Body of pancreas (tissue), 4 donors: ENCODE measurements at regions not wholly inside any gene's neighbourhood (a gene's known extent, or its start where the extent isn't known, plus 50 kb on each side); places are given as distances from the start of the nearest gene placed in this dataset.

ENCODE experiments used
- ATAC-seq: fragments of 150-250 bp; one replicate; pipeline ENCODE4 v1.9.1; 2016
- DNase-seq, 4 donors: peaks; one replicate each; pipeline ENCODE4 v3.0.0-alpha.2; 2019
- H3K27ac ChIP-seq, 4 donors: fragments of 200-600 bp; sonication (generic); 1 replicate in 3 of 4; 2 replicates in 1 of 4; pipeline versions ENCODE4 v1.5.1 to v1.6.1; 2016 to 2019; ENCODE audit warnings: mild to moderate bottlenecking in 1 of 4, mixed read lengths in 1 of 4, moderate library complexity in 1 of 4
- H3K27me3 ChIP-seq, 2 donors: fragments of 200-600 bp; sonication (generic); one replicate each; pipeline ENCODE4 v1.6.0; 2016; ENCODE audit warnings: mild to moderate bottlenecking in 1 of 2
- H3K36me3 ChIP-seq, 2 donors: fragments of 200-600 bp; sonication (generic); replicated peaks in 1 of 2; 2 replicates each; pipeline ENCODE4 v1.5.1; 2016; ENCODE audit warnings: low read depth in 2 of 2; ENCODE audit not compliant: insufficient read depth in 1 of 2
- H3K4me1 ChIP-seq: fragments of 200-600 bp; sonication (generic); one replicate; pipeline ENCODE4 v1.6.0; 2016
- H3K4me3 ChIP-seq, 2 donors: fragments of 200-600 bp; sonication (generic); 1 replicate in 1 of 2; 2 replicates in 1 of 2; pipeline ENCODE4 v1.5.1; 2016 to 2019
- H3K9me3 ChIP-seq, 3 donors: fragments of 200-600 bp; sonication (generic); 1 replicate in 2 of 3; 2 replicates in 1 of 3; pipeline ENCODE4 v1.5.1; 2016
- POLR2A ChIP-seq, 3 donors: fragments of 450-650 bp; IDR thresholded peaks; one replicate each; pipeline ENCODE4 v1.6.1; 2016; ENCODE audit warnings: antibody characterized with exemption in 3 of 3, mild to moderate bottlenecking in 2 of 3
- WGBS, 2 donors: methylation state at CpG; one replicate each; pipeline ENCODE4 v1.1.5; 2017; 5-methylcytosine and 5-hydroxymethylcytosine counted together
- intact Hi-C: fragments of 100-400 bp; cut with DNase I; formaldehyde crosslinking; loops from one replicate; pipeline ENCODE4 v1.15.1; 2023
- TF ChIP-seq, protein P1 (sequence below), 7 experiments: fragments of 450-650 bp in 4 of 7; fragments of 200-600 bp in 3 of 7; sonication (generic) in 3 of 7; IDR thresholded peaks; one replicate each; pipeline ENCODE4 v1.5.1; 2016 to 2019; ENCODE audit warnings: antibody characterized with exemption in 7 of 7

DNA sequence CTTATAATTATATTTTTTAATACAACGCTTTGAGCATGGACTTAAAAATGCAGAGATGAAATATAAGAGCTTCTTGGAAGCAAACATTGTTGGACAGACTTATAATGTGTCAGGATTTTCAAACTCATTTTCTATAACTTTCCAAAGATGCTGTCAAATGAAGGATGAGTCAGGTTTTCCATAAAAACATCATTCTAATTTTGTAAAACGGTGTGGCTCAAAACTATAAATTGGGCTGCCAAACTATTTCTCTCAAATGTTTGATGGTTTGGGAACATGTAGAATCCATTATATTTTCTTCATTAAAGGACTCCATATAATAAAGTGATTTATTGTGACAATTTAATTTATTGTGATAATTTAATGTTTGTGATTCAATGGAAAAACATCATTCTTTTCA lies 511.2 kb downstream of the USP25 start:
- Histone ChIP-seq H3K4me1 (no peaks in the 10 kb centered on the region), H3K9me3 (no peaks in the 10 kb centered on the region), H3K4me3 (no peak overlapping the region), H3K27ac (no peak overlapping the region), H3K36me3 (no peaks in the 10 kb centered on the region), H3K27me3 (no peaks in the 10 kb centered on the region)
- TF ChIP-seq, protein P1, sequence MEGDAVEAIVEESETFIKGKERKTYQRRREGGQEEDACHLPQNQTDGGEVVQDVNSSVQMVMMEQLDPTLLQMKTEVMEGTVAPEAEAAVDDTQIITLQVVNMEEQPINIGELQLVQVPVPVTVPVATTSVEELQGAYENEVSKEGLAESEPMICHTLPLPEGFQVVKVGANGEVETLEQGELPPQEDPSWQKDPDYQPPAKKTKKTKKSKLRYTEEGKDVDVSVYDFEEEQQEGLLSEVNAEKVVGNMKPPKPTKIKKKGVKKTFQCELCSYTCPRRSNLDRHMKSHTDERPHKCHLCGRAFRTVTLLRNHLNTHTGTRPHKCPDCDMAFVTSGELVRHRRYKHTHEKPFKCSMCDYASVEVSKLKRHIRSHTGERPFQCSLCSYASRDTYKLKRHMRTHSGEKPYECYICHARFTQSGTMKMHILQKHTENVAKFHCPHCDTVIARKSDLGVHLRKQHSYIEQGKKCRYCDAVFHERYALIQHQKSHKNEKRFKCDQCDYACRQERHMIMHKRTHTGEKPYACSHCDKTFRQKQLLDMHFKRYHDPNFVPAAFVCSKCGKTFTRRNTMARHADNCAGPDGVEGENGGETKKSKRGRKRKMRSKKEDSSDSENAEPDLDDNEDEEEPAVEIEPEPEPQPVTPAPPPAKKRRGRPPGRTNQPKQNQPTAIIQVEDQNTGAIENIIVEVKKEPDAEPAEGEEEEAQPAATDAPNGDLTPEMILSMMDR (IDR thresholded peaks at IDR 0.05), result no peak
- TF ChIP-seq POLR2A (IDR thresholded peaks at IDR 0.05), result no peak
- DNase-seq (no peak), ATAC-seq (no peak)
- 70 to 78% methylated on average over 2 of the region's 2 CpGs for WGBS, 2 donors
- intact Hi-C loops, result no loop called here

DNA sequence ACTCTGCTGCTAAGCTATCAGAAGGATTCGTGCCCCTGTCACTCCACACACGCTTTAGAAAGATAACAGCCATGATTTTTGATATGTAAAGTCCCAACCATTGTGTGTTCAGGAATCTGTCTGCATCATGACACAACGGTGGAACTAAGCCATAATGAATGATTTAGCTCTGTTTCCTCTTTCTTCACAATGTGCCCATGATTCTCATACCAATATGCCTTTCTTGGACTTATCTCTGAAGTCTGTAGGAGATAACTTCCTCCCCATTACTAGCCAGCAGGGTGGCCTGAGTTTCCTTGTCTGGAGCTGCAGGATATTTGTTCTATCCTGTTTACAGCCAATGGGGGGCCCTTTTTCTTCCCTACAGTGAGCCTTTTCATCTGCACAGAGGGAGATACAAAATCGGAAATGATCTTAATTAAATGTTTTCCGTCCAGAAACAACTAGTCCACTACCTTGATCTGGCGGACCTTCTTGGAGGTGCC lies 511.7 kb downstream of the USP25 start:
- Histone ChIP-seq H3K27me3 (no peaks in the 10 kb centered on the region), H3K4me1 (no peaks in the 10 kb centered on the region), H3K36me3 (no peaks in the 10 kb centered on the region), H3K4me3 (no peak overlapping the region), H3K27ac (no peak overlapping the region), H3K9me3 (no peaks in the 10 kb centered on the region)
- 26 to 28% methylated on average over 6 of the region's 6 CpGs for WGBS, 2 donors
- DNase-seq (no peak), ATAC-seq (no peak)
- TF ChIP-seq, protein P1 (IDR thresholded peaks at IDR 0.05), result no peak
- TF ChIP-seq POLR2A (IDR thresholded peaks at IDR 0.05), result no peak
- intact Hi-C loops, result no loop called here

DNA sequence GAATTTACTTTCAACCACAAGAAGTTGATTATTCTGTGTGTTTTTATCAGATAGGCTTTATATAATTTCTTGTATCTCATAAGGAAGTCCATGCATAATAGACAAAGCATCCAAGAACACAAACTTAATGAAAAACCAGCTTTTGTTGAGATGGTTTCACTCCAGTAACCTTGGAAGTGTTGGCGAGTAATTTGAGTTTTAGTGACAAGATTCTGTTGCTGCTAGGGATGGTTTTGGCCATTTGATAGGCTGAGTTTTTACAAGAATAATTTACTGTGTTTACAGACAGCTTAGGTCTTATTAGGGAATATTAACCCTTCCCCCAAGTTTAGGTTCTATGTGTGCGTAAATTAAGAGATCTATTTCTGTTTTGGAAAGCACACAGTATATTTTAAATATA lies 513.6 kb downstream of the USP25 start:
- Histone ChIP-seq H3K27ac (no peak overlapping the region), H3K4me3 (no peak overlapping the region), H3K9me3 (no peaks in the 10 kb centered on the region), H3K27me3 (no peaks in the 10 kb centered on the region), H3K36me3 (no peaks in the 10 kb centered on the region), H3K4me1 (no peaks in the 10 kb centered on the region)
- ATAC-seq (no peak), DNase-seq (no peak)
- TF ChIP-seq, protein P1 (IDR thresholded peaks at IDR 0.05), result no peak
- no peak for TF ChIP-seq POLR2A (IDR thresholded peaks at IDR 0.05)
- WGBS, 2 donors, result 75 to 85% methylated on average over 2 of the region's 2 CpGs
- intact Hi-C loops, result no loop called here

DNA sequence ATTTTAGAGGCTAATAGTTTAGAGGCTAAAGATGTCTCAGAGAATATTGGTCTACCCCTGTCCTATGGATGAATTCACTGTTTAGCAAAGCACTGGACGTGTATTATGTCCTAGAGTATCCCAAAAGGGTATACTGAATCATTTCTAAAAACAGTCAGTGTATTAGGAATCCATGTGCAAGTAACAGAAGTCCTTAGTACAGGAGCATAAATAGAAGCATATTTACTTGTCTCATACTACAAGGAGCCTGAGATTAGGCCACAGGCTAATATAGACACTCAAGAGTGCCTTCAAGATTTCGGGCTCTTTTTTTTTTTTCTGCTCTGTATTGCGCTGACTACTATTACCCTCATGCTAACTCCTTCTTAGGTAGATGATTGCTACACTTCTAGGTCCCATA lies 518.9 kb downstream of the USP25 start:
- Histone ChIP-seq H3K4me3 (no peak overlapping the region), H3K9me3 (no peaks in the 10 kb centered on the region), H3K27me3 (no peaks in the 10 kb centered on the region), H3K4me1 (no peaks in the 10 kb centered on the region), H3K36me3 (no peaks in the 10 kb centered on the region), H3K27ac (no peak overlapping the region)
- ATAC-seq (no peak), DNase-seq (no peak)
- no peak for TF ChIP-seq POLR2A (IDR thresholded peaks at IDR 0.05)
- TF ChIP-seq, protein P1 (IDR thresholded peaks at IDR 0.05), result no peak
- WGBS, 2 donors, result 61 to 78% methylated on average over 3 of the region's 3 CpGs
- intact Hi-C loops, result no loop called here

DNA sequence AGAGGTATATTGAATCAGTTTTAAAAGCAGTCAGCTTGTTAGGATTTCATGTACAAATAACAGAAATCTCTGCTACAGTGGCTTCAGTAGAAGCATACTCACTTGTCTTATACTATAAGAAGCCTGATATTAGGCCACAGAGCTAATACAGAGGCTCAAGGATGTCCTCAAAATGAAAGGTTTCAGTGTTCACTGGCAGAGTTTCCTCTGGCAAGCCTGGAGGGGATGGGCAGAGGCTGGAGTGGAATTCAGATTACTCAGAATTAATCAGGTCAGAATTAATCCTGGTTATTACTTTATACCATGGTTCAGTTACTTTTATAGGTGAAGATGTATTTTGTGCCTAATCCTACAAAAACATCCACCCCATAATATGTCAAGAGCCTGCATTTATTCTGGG lies 520.5 kb downstream of the USP25 start:
- Histone ChIP-seq H3K9me3 (no peaks in the 10 kb centered on the region), H3K36me3 (no peaks in the 10 kb centered on the region), H3K4me1 (no peaks in the 10 kb centered on the region), H3K27ac (no peak overlapping the region), H3K4me3 (no peak overlapping the region), H3K27me3 (no peaks in the 10 kb centered on the region)
- intact Hi-C loops, result no loop called here
- ATAC-seq (no peak), DNase-seq (no peak)
- no peak for TF ChIP-seq POLR2A (IDR thresholded peaks at IDR 0.05)
- TF ChIP-seq, protein P1 (IDR thresholded peaks at IDR 0.05), result no peak
